NCI-H187 treated with DMSO at 0.1 percent for 48 hours (cell line): ENCODE measurements at regions not wholly inside any gene's neighbourhood (a gene's known extent, or its start where the extent isn't known, plus 50 kb on each side); places are given as distances from the start of the nearest gene placed in this dataset.

ENCODE experiments used
- DNase-seq: peaks from one replicate; lab custom pipeline; 2025; lab: John Stamatoyannopoulos, UW

GRCh38 chr16:54510685-54511221 is 224.2 kb upstream of the IRX3 start:
- DNase-seq = no peak

GRCh38 chr16:54509456-54509855 is 222.9 kb upstream of the IRX3 start:
- DNase-seq = no peak

GRCh38 chr16:54508351-54508750 is 221.8 kb upstream of the IRX3 start:
- DNase-seq = no peak

GRCh38 chr16:54506741-54507500 is 220.3 kb upstream of the IRX3 start:
- DNase-seq = peak; percentile 56

- DNase-seq = no peak
Observed at GRCh38 chr16:54506214-54506580, 219.6 kb upstream of the IRX3 start.

GRCh38 chr16:54505549-54506213 is 219.1 kb upstream of the IRX3 start:
- no peak for DNase-seq

GRCh38 chr16:54504372-54504771 is 217.8 kb upstream of the IRX3 start:
- DNase-seq = no peak

- DNase-seq = no peak
Observed at GRCh38 chr16:54503856-54504219, 217.3 kb upstream of the IRX3 start.

- DNase-seq = no peak
Observed at GRCh38 chr16:54503011-54503855, 216.6 kb upstream of the IRX3 start.

- DNase-seq = no peak
Observed at GRCh38 chr16:54501797-54502196, 215.2 kb upstream of the IRX3 start.

- no peak for DNase-seq
Observed at GRCh38 chr16:54493594-54493993, 207.0 kb upstream of the IRX3 start.

GRCh38 chr16:54493061-54493460 is 206.5 kb upstream of the IRX3 start:
- no peak for DNase-seq

- DNase-seq = no peak
Observed at GRCh38 chr16:54490112-54490488, 203.5 kb upstream of the IRX3 start.

- no peak for DNase-seq
Observed at GRCh38 chr16:54489225-54490111, 202.9 kb upstream of the IRX3 start.

GRCh38 chr16:54488729-54489128 is 202.1 kb upstream of the IRX3 start:
- no peak for DNase-seq

GRCh38 chr16:54487933-54488332 is 201.3 kb upstream of the IRX3 start:
- no peak for DNase-seq

- DNase-seq = no peak
Observed at GRCh38 chr16:54484700-54485099, 198.1 kb upstream of the IRX3 start.

GRCh38 chr16:54482892-54483574 is 196.4 kb upstream of the IRX3 start:
- no peak for DNase-seq

GRCh38 chr16:54480429-54480828 is 193.8 kb upstream of the IRX3 start:
- no peak for DNase-seq

- no peak for DNase-seq
Observed at GRCh38 chr16:54479546-54479945, 193.0 kb upstream of the IRX3 start.

GRCh38 chr16:54477714-54478113 is 191.1 kb upstream of the IRX3 start:
- no peak for DNase-seq
